GM18858 (cell line): ENCODE measurements at regions not wholly inside any gene's neighbourhood (a gene's known extent, or its start where the extent isn't known, plus 50 kb on each side); places are given as distances from the start of the nearest gene placed in this dataset.
"Not testable (repeated sequence)": the region's sequence is repeated elsewhere in the genome, so short reads cannot be mapped to it uniquely, and the experiment has no call there.

ENCODE experiments used
- ATAC-seq: cut with Tn5 transposase; IDR thresholded peaks from one replicate; pipeline ENCODE4 v1.9.1; 2021; ENCODE audit not compliant: unreplicated experiment

DNA sequence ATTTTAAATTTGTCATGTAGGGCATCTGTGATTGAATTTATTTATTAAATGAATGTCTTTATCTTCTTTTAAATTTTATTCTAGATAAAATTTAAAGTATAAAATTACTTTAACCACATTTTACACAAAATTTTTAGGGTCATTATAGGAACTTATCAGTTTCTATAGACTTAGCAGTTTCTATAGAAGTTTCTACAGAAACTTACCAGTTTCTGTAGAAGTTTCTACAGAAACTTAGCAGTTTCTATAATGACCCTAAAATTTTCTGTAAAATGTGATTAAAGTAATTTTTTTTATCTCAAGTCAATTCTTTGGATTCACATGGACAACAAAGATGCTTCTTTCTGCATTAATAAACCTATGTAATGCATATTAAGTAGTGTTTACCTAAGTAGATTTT, 565.9 kb upstream of the TECRL start:
- ATAC-seq = no peak

GRCh38 chr4:64969081-64969480, 559.8 kb upstream of the TECRL start:
- ATAC-seq = no peak

GRCh38 chr4:64967286-64967685, 558.0 kb upstream of the TECRL start:
- ATAC-seq = no peak

- no peak for ATAC-seq
Observed at GRCh38 chr4:64960516-64960915, 551.3 kb upstream of the TECRL start.

- ATAC-seq = no peak
Observed at GRCh38 chr4:64940698-64941097, 531.4 kb upstream of the TECRL start.

- no peak for ATAC-seq
Observed at GRCh38 chr4:64935469-64936001, 526.3 kb upstream of the TECRL start.

- no peak for ATAC-seq
Observed at GRCh38 chr4:64911846-64912245, 502.6 kb upstream of the TECRL start.

GRCh38 chr4:64903986-64904385, 494.7 kb upstream of the TECRL start:
- ATAC-seq = no peak

GRCh38 chr4:64899563-64899962, 490.3 kb upstream of the TECRL start:
- ATAC-seq = no peak

DNA sequence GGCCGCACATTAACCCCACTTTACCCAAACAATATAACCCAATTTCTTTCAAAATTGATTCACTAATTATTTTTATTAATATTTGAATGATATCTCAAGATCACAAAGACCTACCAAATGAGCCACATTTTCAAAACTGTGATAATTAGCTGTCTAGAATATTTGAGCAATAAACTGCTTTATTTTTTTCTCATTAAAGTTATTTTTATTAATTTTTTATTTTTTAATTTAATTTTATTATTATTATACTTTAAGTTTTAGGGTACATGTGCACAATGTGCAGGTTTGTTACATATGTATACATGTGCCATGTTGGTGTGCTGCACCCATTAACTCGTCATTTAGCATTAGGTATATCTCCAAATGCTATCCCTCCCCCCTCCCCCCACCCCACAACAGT, 489.8 kb upstream of the TECRL start:
- ATAC-seq = not testable (repeated sequence)

DNA sequence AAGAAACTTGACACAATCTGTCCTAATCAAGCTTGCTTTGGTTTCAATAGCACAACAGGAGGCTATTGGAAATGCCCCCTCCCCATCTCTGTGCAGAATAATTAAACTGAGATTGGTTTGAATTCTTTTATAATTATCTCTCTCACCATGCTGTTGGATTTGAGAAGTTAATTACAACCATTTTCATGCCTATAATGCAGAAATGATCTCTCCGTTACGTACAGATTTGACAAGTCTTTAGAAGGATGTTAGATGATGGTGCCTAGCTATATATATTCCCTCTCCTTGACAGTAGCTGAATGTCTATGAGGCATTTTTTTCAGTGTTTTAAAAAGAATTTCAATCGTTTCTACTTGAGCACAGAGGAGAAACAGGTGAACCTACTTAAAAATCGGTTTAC, 488.4 kb upstream of the TECRL start:
- ATAC-seq = no peak

- ATAC-seq = no peak
Observed at GRCh38 chr4:64895031-64895430, 485.8 kb upstream of the TECRL start.

- ATAC-seq = no peak
Observed at GRCh38 chr4:64893205-64893604, 484.0 kb upstream of the TECRL start.

GRCh38 chr4:64889906-64890610, 480.8 kb upstream of the TECRL start:
- no peak for ATAC-seq

DNA sequence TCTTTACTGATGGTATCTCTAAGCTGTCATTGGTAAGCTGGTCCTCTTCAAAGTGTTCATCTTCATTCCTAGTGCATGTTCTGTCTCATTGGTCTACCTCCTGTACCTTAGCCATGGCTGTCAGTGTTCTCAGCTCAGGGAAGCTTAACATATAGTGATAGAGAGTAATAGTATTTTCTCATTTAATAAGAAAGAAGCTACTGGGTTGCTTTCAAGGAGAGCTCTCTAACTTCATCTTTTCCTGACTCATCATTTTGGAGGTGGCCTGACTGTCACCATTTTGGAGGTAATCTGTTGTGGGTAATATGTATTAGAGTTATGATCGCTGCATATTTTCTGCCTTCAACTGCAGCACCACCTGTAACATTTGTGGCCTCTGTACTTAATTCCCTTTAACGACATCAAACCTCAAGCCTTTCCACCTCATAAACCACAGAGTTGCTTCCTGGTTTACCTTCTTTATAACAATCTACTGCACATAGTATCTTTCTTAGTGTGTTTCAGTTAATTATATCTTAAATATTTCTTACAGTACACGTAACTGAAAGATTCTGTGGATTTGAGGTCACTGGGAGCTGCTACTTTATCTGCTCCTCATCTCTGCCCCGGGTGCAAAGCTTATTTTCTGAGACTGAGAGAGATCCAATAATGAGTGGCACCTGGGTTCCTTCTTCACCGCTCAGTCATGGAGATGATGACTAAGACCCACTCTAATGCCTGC, 474.0 kb upstream of the TECRL start:
- ATAC-seq = no peak

GRCh38 chr4:64882311-64883086, 473.2 kb upstream of the TECRL start:
- no peak for ATAC-seq

DNA sequence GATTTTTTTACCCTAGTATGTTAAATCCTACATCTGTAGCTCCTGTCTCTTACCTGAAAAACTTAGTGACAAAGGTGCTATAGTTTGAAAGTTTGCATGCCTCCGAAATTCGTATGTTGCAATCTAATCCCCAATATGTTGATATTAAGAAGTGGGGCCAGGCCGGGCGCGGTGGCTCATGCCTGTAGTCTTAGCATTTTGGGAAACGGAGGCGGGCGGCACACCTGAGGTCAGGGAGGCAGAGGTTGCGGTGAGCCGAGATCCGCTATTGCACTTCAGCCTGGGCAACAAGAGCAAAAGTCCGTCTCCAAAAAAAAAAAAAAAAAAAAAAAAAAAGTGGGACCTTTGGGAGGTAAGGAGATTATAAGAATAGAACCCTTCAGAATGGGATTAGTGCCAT, 471.3 kb upstream of the TECRL start:
- no peak for ATAC-seq

DNA sequence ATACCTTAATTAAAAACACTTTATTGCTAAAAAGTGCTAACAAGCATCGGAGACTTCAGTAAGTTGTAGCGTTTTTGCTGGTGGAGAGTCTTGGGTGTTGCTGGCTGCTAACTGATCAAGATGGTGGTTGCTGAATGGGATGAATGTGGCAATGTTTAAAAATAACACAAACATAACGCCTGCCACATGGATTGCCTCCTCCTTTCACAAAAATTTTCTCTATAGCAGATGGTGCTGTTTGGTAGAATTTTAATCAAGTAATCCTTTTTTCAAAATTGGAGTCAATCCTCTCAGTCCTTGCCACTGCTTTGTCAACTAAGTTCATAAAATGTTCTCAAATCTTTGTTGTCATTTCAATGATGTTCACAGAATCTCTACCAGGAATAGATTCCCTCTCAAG, 466.8 kb upstream of the TECRL start:
- no peak for ATAC-seq

DNA sequence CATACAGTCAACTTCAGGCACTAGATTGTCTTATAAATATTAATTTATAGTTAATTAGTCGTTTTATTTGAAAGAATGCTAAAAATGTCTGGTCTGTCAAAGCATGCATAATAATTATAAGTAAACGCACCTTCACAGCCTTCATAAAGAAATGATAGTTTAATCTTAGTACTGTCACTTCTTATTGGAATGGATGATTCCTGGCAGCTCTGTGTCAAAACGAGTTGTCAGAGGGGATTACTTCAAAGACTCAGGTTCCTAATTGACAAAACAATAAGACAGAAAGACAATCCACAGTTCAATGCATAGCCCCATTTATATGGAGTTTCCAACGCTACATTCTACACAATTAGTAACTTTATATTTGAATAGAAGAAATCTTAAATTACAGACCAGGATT, 461.3 kb upstream of the TECRL start:
- ATAC-seq = no peak

GRCh38 chr4:64857815-64858214, 448.6 kb upstream of the TECRL start:
- ATAC-seq = no peak

GRCh38 chr4:64857198-64857597, 447.9 kb upstream of the TECRL start:
- ATAC-seq = no peak

DNA sequence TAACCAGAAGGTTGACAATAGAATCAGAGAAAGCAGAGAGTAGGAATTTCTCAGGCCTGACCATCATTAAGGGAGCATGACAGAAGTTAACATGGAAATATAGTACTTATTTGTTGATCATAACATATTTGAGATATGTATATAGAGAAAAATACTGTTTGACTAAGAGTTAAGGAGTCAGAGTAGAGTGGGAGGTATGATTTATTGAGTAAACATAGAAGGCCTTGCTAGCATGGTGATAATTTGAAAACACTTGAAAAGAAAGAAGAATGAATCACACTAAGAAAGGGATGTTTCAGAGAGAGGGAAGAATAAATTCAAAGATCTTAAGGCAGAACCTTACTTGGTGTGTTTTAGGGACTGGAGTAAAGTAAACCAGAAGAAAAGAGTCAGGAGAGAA, 437.2 kb upstream of the TECRL start:
- no peak for ATAC-seq
